IMR-90 (cell line): ENCODE measurements at regions not wholly inside any gene's neighbourhood (a gene's known extent, or its start where the extent isn't known, plus 50 kb on each side); places are given as distances from the start of the nearest gene placed in this dataset.

Experiments
- ATAC-seq: fragments of 200-7000 bp; cut with Tn5 transposase; 2 replicates; pipeline ENCODE4 v1.9.1; 2020; ENCODE audit warnings: low read depth, mild to moderate bottlenecking, moderate library complexity
- BruUV-seq: library from RNA; stranded (reverse); fragments of 400-500 nt; replicated peaks from 2 replicates; lab custom pipeline; 2021; lab: Mats Ljungman, UMichigan
- CTCF ChIA-PET: fragments of 300-600 bp; formaldehyde crosslinking; extraction: SDS; loops from one replicate; lab custom pipeline; 2021; ENCODE audit warnings: antibody characterized with exemption; lab: Yijun Ruan, JAX
- POLR2A ChIA-PET: fragments of 300-600 bp; sonication (Branson Sonifier 250); formaldehyde crosslinking; loops from one replicate; lab custom pipeline; 2022; ENCODE audit warnings: antibody characterized with exemption; ENCODE audit not compliant: unreplicated experiment; lab: Charles Lee
- DNase-seq: peaks from one replicate; pipeline ENCODE4 v3.0.0; 2013
- H2AFZ ChIP-seq: replicated peaks from 2 replicates; pipeline ENCODE3; 2013; ENCODE audit warnings: low read length, mild to moderate bottlenecking; ENCODE audit not compliant: poor library complexity
- H2AK5ac ChIP-seq: 2 replicates; pipeline ENCODE4 v1.6.1; 2013; ENCODE audit warnings: low read depth, low read length, inconsistent platforms
- H2AK9ac ChIP-seq: replicated peaks from 2 replicates; pipeline ENCODE3; 2013; ENCODE audit warnings: mild to moderate bottlenecking, low read depth, low read length, moderate library complexity; ENCODE audit not compliant: poor library complexity
- H2BK120ac ChIP-seq: 2 replicates; pipeline ENCODE4 v1.6.1; 2013; ENCODE audit warnings: low read depth, low read length, inconsistent platforms
- H2BK15ac ChIP-seq: 3 replicates; pipeline ENCODE4 v1.6.1; 2013; ENCODE audit warnings: low read depth, low read length, inconsistent platforms
- H2BK20ac ChIP-seq: 2 replicates; pipeline ENCODE4 v1.6.1; 2013; ENCODE audit warnings: low read depth, mild to moderate bottlenecking, inconsistent platforms, low read length, moderate library complexity
- H2BK5ac ChIP-seq: 2 replicates; pipeline ENCODE4 v1.6.1; 2013; ENCODE audit warnings: mild to moderate bottlenecking, low read depth, low read length, inconsistent platforms; ENCODE audit not compliant: poor library complexity, severe bottlenecking
- H3K14ac ChIP-seq: replicated peaks from 2 replicates; pipeline ENCODE4 v1.6.1; 2013; ENCODE audit warnings: low read depth, low read length, inconsistent platforms
- H3K18ac ChIP-seq: 2 replicates; pipeline ENCODE4 v1.6.1; 2013; ENCODE audit warnings: low read depth, low read length, control low read depth
- H3K23ac ChIP-seq: 2 replicates; pipeline ENCODE4 v1.6.1; 2013; ENCODE audit warnings: low read depth, low read length, inconsistent platforms
- H3K27ac ChIP-seq: 2 replicates; pipeline ENCODE4 v1.5.1; 2013; ENCODE audit warnings: mild to moderate bottlenecking, control low read depth, low read length; ENCODE audit not compliant: insufficient read depth
- H3K27me3 ChIP-seq: 2 replicates; pipeline ENCODE4 v1.6.1; 2013; ENCODE audit warnings: low read length; ENCODE audit not compliant: control insufficient read depth, insufficient read depth
- H3K36me3 ChIP-seq: 2 replicates; pipeline ENCODE4 v1.6.1; 2013; ENCODE audit warnings: low read length, mixed read lengths; ENCODE audit not compliant: control insufficient read depth, insufficient read depth
- H3K4ac ChIP-seq: 2 replicates; pipeline ENCODE4 v1.6.1; 2013; ENCODE audit warnings: low read depth, low read length, inconsistent platforms
- H3K4me1 ChIP-seq: 2 replicates; pipeline ENCODE4 v1.6.1; 2013; ENCODE audit warnings: low read length, mixed read lengths; ENCODE audit not compliant: control insufficient read depth, insufficient read depth
- H3K4me2 ChIP-seq: 2 replicates; pipeline ENCODE4 v1.6.1; 2013; ENCODE audit warnings: low read depth, mild to moderate bottlenecking, control low read depth, low read length, moderate library complexity
- H3K4me3 ChIP-seq: 2 replicates; pipeline ENCODE4 v1.5.1; 2013; ENCODE audit warnings: low read depth, mild to moderate bottlenecking, control low read depth, low read length, moderate library complexity; ENCODE audit not compliant: insufficient read depth
- H3K56ac ChIP-seq: 2 replicates; pipeline ENCODE4 v1.6.1; 2013; ENCODE audit warnings: low read length, inconsistent platforms; ENCODE audit not compliant: insufficient read depth; ENCODE audit errors: extremely low read depth
- H3K79me1 ChIP-seq, 2 experiments: 2 replicates each; pipeline ENCODE4 v1.6.1; 2013; ENCODE audit warnings: low read length in 2 of 2, inconsistent platforms in 1 of 2, low read depth in 1 of 2
- H3K9ac ChIP-seq: 2 replicates; pipeline ENCODE4 v1.6.1; 2013; ENCODE audit warnings: low read depth, low read length, control low read depth
- H3K9me1 ChIP-seq: 2 replicates; pipeline ENCODE4 v1.6.1; 2013; ENCODE audit warnings: low read length, inconsistent platforms; ENCODE audit not compliant: insufficient read depth
- H3K9me3 ChIP-seq: 2 replicates; pipeline ENCODE4 v1.6.1; 2013; ENCODE audit warnings: low read length; ENCODE audit not compliant: control insufficient read depth, insufficient read depth
- H4K20me1 ChIP-seq: 2 replicates; pipeline ENCODE4 v1.6.1; 2013; ENCODE audit warnings: low read length, inconsistent platforms; ENCODE audit not compliant: insufficient read depth
- H4K5ac ChIP-seq: 2 replicates; pipeline ENCODE4 v1.6.1; 2013; ENCODE audit warnings: mild to moderate bottlenecking, low read depth, low read length, control low read depth
- H4K8ac ChIP-seq, 2 experiments: 2 replicates each; pipeline ENCODE4 v1.6.1; 2013; ENCODE audit warnings: low read depth in 2 of 2, low read length in 2 of 2, control low read depth in 1 of 2, inconsistent platforms in 1 of 2
- H4K91ac ChIP-seq: 2 replicates; pipeline ENCODE4 v1.6.1; 2013; ENCODE audit warnings: low read depth, low read length, inconsistent platforms; ENCODE audit not compliant: insufficient read depth
- MAZ ChIP-seq: IDR thresholded peaks from 2 replicates; pipeline ENCODE4 v1.6.1; 2012; ENCODE audit warnings: low read depth, mild to moderate bottlenecking, low read length, improper control_type of control experiment, moderate library complexity, borderline replicate concordance
- POLR2A ChIP-seq: IDR thresholded peaks from 2 replicates; pipeline ENCODE4 v1.6.1; 2012; ENCODE audit warnings: mild to moderate bottlenecking, low read depth, low read length
- RFX5 ChIP-seq: IDR thresholded peaks from 2 replicates; pipeline ENCODE4 v1.8.0; 2012; ENCODE audit warnings: low read depth, mild to moderate bottlenecking, low read length, moderate library complexity
- USF2 ChIP-seq: fragments of 150-350 bp; IDR thresholded peaks from 2 replicates; pipeline ENCODE4 v1.6.1; 2017; ENCODE audit warnings: mild to moderate bottlenecking, antibody characterized with exemption, low read length, low read depth
- WGBS, 2 experiments: methylation state at CpG; one replicate each; pipeline versions ENCODE4 v1.1.5 to v1.1.7; 2013; ENCODE audit warnings: missing lambda C conversion rate in 2 of 2; ENCODE audit not compliant: insufficient read length in 1 of 2; ENCODE audit errors: extremely low coverage in 2 of 2; 5-methylcytosine and 5-hydroxymethylcytosine counted together
- dilution Hi-C: fragments of 300-500 bp; cut with HindIII; formaldehyde crosslinking; loops from one replicate; pipeline ENCODE4 v1.14.3; 2018; ENCODE audit warnings: low sequenced_read_pairs; ENCODE audit not compliant: unreplicated experiment
- in situ Hi-C: fragments of 300-500 bp; cut with MboI; formaldehyde crosslinking; loops from 3 replicates; pipeline ENCODE4 v1.14.3; 2019; ENCODE audit warnings: low sequenced_read_pairs, inconsistent platforms, mixed read lengths
- intact Hi-C: fragments of 100-400 bp; cut with micrococcal nuclease; formaldehyde crosslinking; loops from 2 replicates; pipeline ENCODE4 v1.10.0; 2022

DNA sequence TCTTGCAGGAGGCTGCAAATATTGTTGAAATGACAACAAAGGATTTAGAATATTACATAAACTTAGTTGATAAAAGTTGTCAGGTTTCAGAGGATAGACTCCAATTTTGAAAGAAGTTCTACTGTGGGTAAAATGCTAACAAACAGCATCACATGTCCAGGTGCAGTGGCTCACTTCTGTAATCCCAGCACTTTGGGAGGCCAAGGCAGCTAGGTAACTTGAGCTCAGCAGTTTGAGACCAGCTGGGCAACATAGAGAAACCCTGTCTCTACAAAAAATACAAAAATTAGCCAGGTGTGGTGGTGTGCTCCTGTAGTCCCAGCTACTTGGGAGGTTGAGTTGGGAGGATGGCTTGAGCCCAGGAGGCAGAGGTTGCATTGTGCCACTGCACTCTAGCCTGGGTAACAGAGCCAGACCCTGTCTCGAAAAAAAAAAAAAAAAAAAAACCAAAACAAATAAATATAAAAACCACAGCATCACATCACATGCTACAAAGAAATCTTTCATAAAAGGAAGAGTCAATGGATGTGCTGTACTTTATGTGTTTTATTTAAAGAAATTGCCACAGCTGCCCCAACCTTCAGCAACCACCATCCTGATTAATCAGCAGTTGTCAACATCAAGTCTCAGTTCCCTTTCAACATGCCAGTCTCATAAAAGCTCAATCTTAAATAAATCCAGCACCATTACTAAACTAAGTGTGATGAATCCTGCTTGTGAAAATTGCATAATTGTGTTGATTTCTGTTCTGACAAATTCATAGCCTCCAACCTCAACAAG, 83.2 kb upstream of the MBL2 start:
- H3K9me1 ChIP-seq, result no peaks in the 10 kb centered on the region
- TF ChIP-seq POLR2A, result no peak
- TF ChIP-seq RFX5, result no peak
- no peak for TF ChIP-seq MAZ
- no peak for TF ChIP-seq USF2
- H3K4me3 ChIP-seq, result no peak overlapping the region
- no peak overlapping the region for H4K5ac ChIP-seq
- ChIA-PET POLR2A (interaction anchor here (0.6 kb wide), 1 partner anchor 10 kb away, joined by 3 read pairs; no protein-coding TSS in a partner anchor), CTCF (no interaction called here)
- no peaks in the 10 kb centered on the region for H4K20me1 ChIP-seq
- WGBS, 2 experiments, result no CpG with 5 or more reads among the region's 1 CpG
- no peaks in the 10 kb centered on the region for H3K9me3 ChIP-seq
- no peak overlapping the region for H2BK120ac ChIP-seq
- no peak overlapping the region for H2BK5ac ChIP-seq
- intact Hi-C loops, result no loop called here
- H3K4me1 ChIP-seq, result no peaks in the 10 kb centered on the region
- no peak overlapping the region for H4K8ac ChIP-seq
- H3K27me3 ChIP-seq, result no peaks in the 10 kb centered on the region
- H2BK20ac ChIP-seq, result no peak overlapping the region
- BruUV-seq, result no TSS peak
- no peak overlapping the region for H3K27ac ChIP-seq
- no peak overlapping the region for H2AK5ac ChIP-seq
- DNase-seq, result no peak
- no peak overlapping the region for H3K9ac ChIP-seq
- H2AK9ac ChIP-seq, result no peak overlapping the region
- H4K91ac ChIP-seq, result no peak overlapping the region
- H3K4me2 ChIP-seq, result no peak overlapping the region
- H3K18ac ChIP-seq, result no peak overlapping the region
- dilution Hi-C loops, result no loop called here
- in situ Hi-C loops, result no loop called here
- H3K79me1 ChIP-seq, result no peaks in the 10 kb centered on the region
- H3K14ac ChIP-seq, result no peak overlapping the region
- no peak for ATAC-seq
- H3K4ac ChIP-seq, result no peak overlapping the region
- no peak overlapping the region for H2AFZ ChIP-seq
- no peak overlapping the region for H3K56ac ChIP-seq
- H3K23ac ChIP-seq, result no peak overlapping the region
- H3K36me3 ChIP-seq, result no peaks in the 10 kb centered on the region
- no peak overlapping the region for H2BK15ac ChIP-seq
